ENCODE measurements at regions not wholly inside any gene's neighbourhood (a gene's known extent, or its start where the extent isn't known, plus 50 kb on each side); places are given as distances from the start of the nearest gene placed in this dataset.
"Not testable (repeated sequence)": the region's sequence is repeated elsewhere in the genome, so short reads cannot be mapped to it uniquely, and the experiment has no call there.

GRCh38 chrX:110915570-110915969 is 120.0 kb upstream of the CHRDL1 start:
- H3K9me3 ChIP-seq = no peaks in the 10 kb centered on the region
- TF ChIP-seq CTCF (IDR thresholded peaks at IDR 0.05) (no peak), POLR2A (IDR thresholded peaks at IDR 0.05) (no peak), POLR2AphosphoS5 (IDR thresholded peaks at IDR 0.05; ENCODE audit: insufficient read depth in 1 of 2, low read depth in 1 of 2) (no peak)
- no peaks in the 10 kb centered on the region for H3K4me1 ChIP-seq
- H3K27ac ChIP-seq = no peak overlapping the region
- H3K4me3 ChIP-seq = no peak overlapping the region
- DNase-seq (ENCODE audit: extremely low spot score in 2 of 2) = no peak
- H3K36me3 ChIP-seq = no peaks in the 10 kb centered on the region
- intact Hi-C loops (cut with DNase I) = no loop called here
- no peaks in the 10 kb centered on the region for H3K27me3 ChIP-seq

- Histone ChIP-seq H3K4me1 (no peaks in the 10 kb centered on the region), H3K36me3 (no peaks in the 10 kb centered on the region), H3K9me3 (no peaks in the 10 kb centered on the region), H3K27ac (no peak overlapping the region), H3K4me3 (no peak overlapping the region), H3K27me3 (no peaks in the 10 kb centered on the region)
- DNase-seq (ENCODE audit: extremely low spot score in 2 of 2) = no peak
- intact Hi-C loops (cut with DNase I) = no loop called here
- TF ChIP-seq POLR2AphosphoS5 (IDR thresholded peaks at IDR 0.05; ENCODE audit: insufficient read depth in 1 of 2, low read depth in 1 of 2) (no peak), CTCF (IDR thresholded peaks at IDR 0.05) (no peak), POLR2A (IDR thresholded peaks at IDR 0.05) (no peak)
These were observed 119.5 kb upstream of the CHRDL1 start for GRCh38 chrX:110915111-110915510.

- Histone ChIP-seq H3K27ac (no peak overlapping the region), H3K27me3 (no peaks in the 10 kb centered on the region), H3K9me3 (no peaks in the 10 kb centered on the region), H3K4me1 (no peaks in the 10 kb centered on the region), H3K36me3 (no peaks in the 10 kb centered on the region), H3K4me3 (no peak overlapping the region)
- intact Hi-C loops (cut with DNase I) = no loop called here
- no peak for DNase-seq (ENCODE audit: extremely low spot score in 2 of 2)
- TF ChIP-seq POLR2A (IDR thresholded peaks at IDR 0.05) = no peak
These were observed 118.7 kb upstream of the CHRDL1 start for GRCh38 chrX:110914281-110914680.

- H3K36me3 ChIP-seq; intact Hi-C loops (cut with DNase I); DNase-seq (ENCODE audit: extremely low spot score in 2 of 2); H3K4me1 ChIP-seq; H3K4me3 ChIP-seq; H3K9me3 ChIP-seq; H3K27me3 ChIP-seq; H3K27ac ChIP-seq: not testable (repeated sequence)
These were observed 109.1 kb upstream of the CHRDL1 start for GRCh38 chrX:110904747-110905146.

GRCh38 chrX:110881971-110882370 is 86.4 kb upstream of the CHRDL1 start:
- no peaks in the 10 kb centered on the region for H3K4me1 ChIP-seq
- H3K9me3 ChIP-seq = no peaks in the 10 kb centered on the region
- no peak overlapping the region for H3K4me3 ChIP-seq
- TF ChIP-seq POLR2A (IDR thresholded peaks at IDR 0.05) (no peak), POLR2AphosphoS5 (IDR thresholded peaks at IDR 0.05; ENCODE audit: insufficient read depth in 1 of 2, low read depth in 1 of 2) (no peak), CTCF (IDR thresholded peaks at IDR 0.05) (no peak)
- intact Hi-C loops (cut with DNase I) = no loop called here
- no peak overlapping the region for H3K27ac ChIP-seq
- DNase-seq (ENCODE audit: extremely low spot score in 2 of 2) = no peak
- H3K36me3 ChIP-seq = no peaks in the 10 kb centered on the region
- no peaks in the 10 kb centered on the region for H3K27me3 ChIP-seq

GRCh38 chrX:110877326-110877725 is 81.7 kb upstream of the CHRDL1 start:
- Histone ChIP-seq H3K4me1 (no peaks in the 10 kb centered on the region), H3K4me3 (no peak overlapping the region), H3K36me3 (no peaks in the 10 kb centered on the region), H3K27ac (no peak overlapping the region), H3K9me3 (no peaks in the 10 kb centered on the region), H3K27me3 (no peaks in the 10 kb centered on the region)
- DNase-seq (ENCODE audit: extremely low spot score in 2 of 2) = no peak
- intact Hi-C loops (cut with DNase I) = no loop called here
- TF ChIP-seq CTCF (IDR thresholded peaks at IDR 0.05) = no peak

Measured in vagina (tissue), 2 donors.